Spleen (tissue), 7 donors: ENCODE measurements at regions not wholly inside any gene's neighbourhood (a gene's known extent, or its start where the extent isn't known, plus 50 kb on each side); places are given as distances from the start of the nearest gene placed in this dataset.

Source experiments
- CTCF ChIP-seq, 11 experiments: fragments of 200-600 bp in 7 of 11; fragments of 450-650 bp in 4 of 11; sonication (generic) in 4 of 11; IDR thresholded peaks in 8 of 11; conservative IDR thresholded peaks in 3 of 11; 1 replicate in 7 of 11; 2 replicates in 4 of 11; pipeline versions ENCODE4 v1.4.0 to v1.8.0; 2016 to 2021; ENCODE audit warnings: antibody characterized with exemption in 11 of 11, inconsistent platforms in 4 of 11, mild to moderate bottlenecking in 1 of 11
- POLR2AphosphoS5 ChIP-seq, 3 donors: sonication (generic); formaldehyde crosslinking; IDR thresholded peaks; one replicate each; pipeline ENCODE4 v1.5.1; 2017; ENCODE audit warnings: antibody characterized with exemption in 3 of 3
- donor health status: DM: no; HTN: no; CAD: no; lungs with moderate emphysema.
- donor health status: DM: no; HTN: no; CAD: no.
- donor health status: DM: no; HTN: no; CAD: no.

GRCh38 chr5:145283141-145283810, 551.9 kb downstream of the PRELID2 start:
- no peak for TF ChIP-seq CTCF (IDR thresholded peaks at IDR 0.05 in 8 of 11, conservative IDR thresholded peaks at IDR 0.05 in 3 of 11)
- TF ChIP-seq POLR2AphosphoS5 (IDR thresholded peaks at IDR 0.05) = no peak
